ENCODE measurements at regions not wholly inside any gene's neighbourhood (a gene's known extent, or its start where the extent isn't known, plus 50 kb on each side); places are given as distances from the start of the nearest gene placed in this dataset.

- ChIA-PET CTCF (no interaction called here), POLR2A (no interaction called here)
- no peak for TF ChIP-seq CTCF (IDR thresholded peaks at IDR 0.05; ENCODE audit: control extremely low read depth, extremely low read depth, low read depth, missing control alignments)
- DNase-seq (ENCODE audit: extremely low spot score) = no peak
These were observed 113.7 kb upstream of the KITLG start for GRCh38 chr12:88693837-88694445.

GRCh38 chr12:88691811-88692210 is 111.5 kb upstream of the KITLG start:
- POLR2A ChIA-PET = no interaction called here
- CTCF ChIA-PET = interaction anchor here (2.1 kb wide), 1 partner anchor 11 kb away, joined by 6 read pairs; no protein-coding TSS in a partner anchor
- no peak for DNase-seq (ENCODE audit: extremely low spot score)

GRCh38 chr12:88684610-88685009 is 104.3 kb upstream of the KITLG start:
- TF ChIP-seq CTCF (IDR thresholded peaks at IDR 0.05; ENCODE audit: control extremely low read depth, extremely low read depth, low read depth, missing control alignments) = no peak
- CTCF ChIA-PET = no interaction called here
- POLR2A ChIA-PET = no interaction called here
- no peak for DNase-seq (ENCODE audit: extremely low spot score)

More at GRCh38 chr12:88691811-88692210, 111.5 kb upstream of the KITLG start:
- TF ChIP-seq CTCF (IDR thresholded peaks at IDR 0.05; ENCODE audit: control extremely low read depth, extremely low read depth, low read depth, missing control alignments) = no peak

GRCh38 chr12:88684170-88684569 is 103.9 kb upstream of the KITLG start:
- DNase-seq (ENCODE audit: extremely low spot score) = no peak
- ChIA-PET CTCF (no interaction called here), POLR2A (no interaction called here)
- TF ChIP-seq CTCF (IDR thresholded peaks at IDR 0.05; ENCODE audit: control extremely low read depth, extremely low read depth, low read depth, missing control alignments) = no peak

- no peak for TF ChIP-seq CTCF (IDR thresholded peaks at IDR 0.05; ENCODE audit: control extremely low read depth, extremely low read depth, low read depth, missing control alignments)
These were observed 103.4 kb upstream of the KITLG start for GRCh38 chr12:88683628-88684027.

GRCh38 chr12:88681271-88681670 is 101.0 kb upstream of the KITLG start:
- DNase-seq (ENCODE audit: extremely low spot score) = no peak
- no peak for TF ChIP-seq CTCF (IDR thresholded peaks at IDR 0.05; ENCODE audit: control extremely low read depth, extremely low read depth, low read depth, missing control alignments)

More at GRCh38 chr12:88683628-88684027, 103.4 kb upstream of the KITLG start:
- no peak for DNase-seq (ENCODE audit: extremely low spot score)
- POLR2A ChIA-PET = no interaction called here
- CTCF ChIA-PET = no interaction called here

More at GRCh38 chr12:88681271-88681670, 101.0 kb upstream of the KITLG start:
- ChIA-PET CTCF (interaction anchor here (0.8 to 1.4 kb wide), 3 partner anchors 10 to 184 kb away, joined by 3 to 6 read pairs (median 3); no protein-coding TSS in a partner anchor), POLR2A (no interaction called here)
